ENCODE measurements at regions not wholly inside any gene's neighbourhood (a gene's known extent, or its start where the extent isn't known, plus 50 kb on each side); places are given as distances from the start of the nearest gene placed in this dataset.

DNA sequence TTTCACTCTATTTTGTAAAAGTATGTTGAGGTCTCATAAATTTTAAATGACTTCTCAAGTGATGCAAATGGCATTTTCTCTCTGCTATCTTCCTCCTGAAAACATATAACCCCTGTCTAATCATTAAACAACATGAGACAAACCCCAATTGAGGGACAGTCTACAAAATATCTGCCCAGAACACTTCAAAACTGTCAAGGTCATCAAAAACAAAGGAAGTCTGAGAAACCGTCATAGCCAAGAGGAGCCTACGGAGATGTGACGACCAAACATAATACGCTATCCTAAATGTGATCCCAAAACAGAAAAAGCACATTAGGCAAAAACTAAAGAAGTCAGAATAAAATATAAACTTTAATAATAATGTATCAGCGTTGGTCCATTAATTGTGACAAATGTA is 282.3 kb upstream of the SEMA3C start:
- Histone ChIP-seq H3K27me3 (ENCODE audit: insufficient read depth, low read length) (no peaks in the 10 kb centered on the region), H2AFZ (ENCODE audit: low read length) (no peak overlapping the region)

DNA sequence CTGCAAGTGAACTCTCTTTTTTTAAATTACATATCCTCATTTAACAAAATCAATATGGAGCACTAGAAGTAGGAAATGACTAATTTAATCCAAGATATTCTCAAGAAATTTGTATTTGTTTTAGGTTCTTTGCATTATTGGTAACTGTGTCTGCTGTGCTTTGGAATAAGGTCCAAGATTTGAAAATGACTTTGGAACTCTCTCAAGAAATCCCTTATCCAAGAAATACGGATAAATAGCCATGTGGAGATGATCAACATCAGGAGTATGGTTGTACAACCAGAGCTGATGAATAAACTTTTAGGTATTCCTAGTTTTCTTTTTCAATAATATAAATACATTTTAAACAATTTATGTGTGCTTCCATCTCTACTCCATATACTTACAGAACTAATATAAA is 279.9 kb upstream of the SEMA3C start:
- H3K9me3 ChIP-seq (ENCODE audit: low read length): no peaks in the 10 kb centered on the region
- H3K9me2 ChIP-seq (ENCODE audit: low read depth, low read length): no peaks in the 10 kb centered on the region
- no peaks in the 10 kb centered on the region for H3K36me3 ChIP-seq (ENCODE audit: insufficient read depth, low read length)
- no peak overlapping the region for H3K27ac ChIP-seq (ENCODE audit: low read depth, low read length, poor library complexity, severe bottlenecking)
- no peaks in the 10 kb centered on the region for H4K20me1 ChIP-seq (ENCODE audit: insufficient read depth, low read length)
- H3K79me2 ChIP-seq (ENCODE audit: insufficient read depth, low read length): no peaks in the 10 kb centered on the region
- no peaks in the 10 kb centered on the region for H3K4me1 ChIP-seq (ENCODE audit: insufficient read depth, low read length, severe bottlenecking)
- H2AFZ ChIP-seq (ENCODE audit: low read length): no peak overlapping the region
- no peak overlapping the region for H3K4me3 ChIP-seq (ENCODE audit: low read depth, low read length, poor library complexity, severe bottlenecking)
- no peak overlapping the region for H3K9ac ChIP-seq (ENCODE audit: low read length)
- no peaks in the 10 kb centered on the region for H3F3A ChIP-seq (ENCODE audit: insufficient read depth, low read length)
- no peaks in the 10 kb centered on the region for H3K27me3 ChIP-seq (ENCODE audit: insufficient read depth, low read length)
- H3K4me2 ChIP-seq (ENCODE audit: low read length): no peak overlapping the region
- TF ChIP-seq, protein P1, sequence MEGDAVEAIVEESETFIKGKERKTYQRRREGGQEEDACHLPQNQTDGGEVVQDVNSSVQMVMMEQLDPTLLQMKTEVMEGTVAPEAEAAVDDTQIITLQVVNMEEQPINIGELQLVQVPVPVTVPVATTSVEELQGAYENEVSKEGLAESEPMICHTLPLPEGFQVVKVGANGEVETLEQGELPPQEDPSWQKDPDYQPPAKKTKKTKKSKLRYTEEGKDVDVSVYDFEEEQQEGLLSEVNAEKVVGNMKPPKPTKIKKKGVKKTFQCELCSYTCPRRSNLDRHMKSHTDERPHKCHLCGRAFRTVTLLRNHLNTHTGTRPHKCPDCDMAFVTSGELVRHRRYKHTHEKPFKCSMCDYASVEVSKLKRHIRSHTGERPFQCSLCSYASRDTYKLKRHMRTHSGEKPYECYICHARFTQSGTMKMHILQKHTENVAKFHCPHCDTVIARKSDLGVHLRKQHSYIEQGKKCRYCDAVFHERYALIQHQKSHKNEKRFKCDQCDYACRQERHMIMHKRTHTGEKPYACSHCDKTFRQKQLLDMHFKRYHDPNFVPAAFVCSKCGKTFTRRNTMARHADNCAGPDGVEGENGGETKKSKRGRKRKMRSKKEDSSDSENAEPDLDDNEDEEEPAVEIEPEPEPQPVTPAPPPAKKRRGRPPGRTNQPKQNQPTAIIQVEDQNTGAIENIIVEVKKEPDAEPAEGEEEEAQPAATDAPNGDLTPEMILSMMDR (IDR thresholded peaks at IDR 0.05; ENCODE audit: low read length): no peak
- no peak for TF ChIP-seq EZH2 (IDR thresholded peaks at IDR 0.05; ENCODE audit: borderline replicate concordance, low read length)

More for the DNA sequence above, 282.3 kb upstream of the SEMA3C start:
- Histone ChIP-seq H3K4me2 (ENCODE audit: low read length) (no peak overlapping the region), H3K36me3 (ENCODE audit: insufficient read depth, low read length) (no peaks in the 10 kb centered on the region), H4K20me1 (ENCODE audit: insufficient read depth, low read length) (no peaks in the 10 kb centered on the region), H3K9me2 (ENCODE audit: low read depth, low read length) (no peaks in the 10 kb centered on the region), H3K9ac (ENCODE audit: low read length) (no peak overlapping the region), H3K4me3 (ENCODE audit: low read depth, low read length, poor library complexity, severe bottlenecking) (no peak overlapping the region), H3F3A (ENCODE audit: insufficient read depth, low read length) (no peaks in the 10 kb centered on the region), H3K27ac (ENCODE audit: low read depth, low read length, poor library complexity, severe bottlenecking) (no peak overlapping the region), H3K79me2 (ENCODE audit: insufficient read depth, low read length) (no peaks in the 10 kb centered on the region), H3K9me3 (ENCODE audit: low read length) (no peaks in the 10 kb centered on the region), H3K4me1 (ENCODE audit: insufficient read depth, low read length, severe bottlenecking) (no peaks in the 10 kb centered on the region)
- TF ChIP-seq, protein P1 (IDR thresholded peaks at IDR 0.05; ENCODE audit: low read length): no peak
- no peak for TF ChIP-seq EZH2 (IDR thresholded peaks at IDR 0.05; ENCODE audit: borderline replicate concordance, low read length)

DNA sequence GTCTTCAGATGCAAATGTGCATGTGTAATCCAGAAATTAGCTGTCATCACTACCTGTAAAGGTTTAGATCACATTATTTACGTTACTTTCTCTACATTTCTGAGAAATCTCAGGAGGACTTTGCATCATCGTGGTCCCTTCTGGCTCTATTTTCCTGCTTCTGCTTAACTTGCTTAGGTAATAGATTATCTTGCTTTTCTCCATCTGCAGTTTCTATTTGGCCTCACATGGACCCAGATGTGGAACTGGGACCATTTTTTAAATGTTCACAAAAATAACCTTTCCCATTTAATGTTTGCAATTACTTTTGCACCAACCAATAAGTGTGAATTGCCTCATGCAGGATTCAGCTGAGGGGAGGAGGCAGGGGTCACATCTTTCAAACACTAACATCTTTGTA is 278.4 kb upstream of the SEMA3C start:
- H3K9ac ChIP-seq (ENCODE audit: low read length): no peak overlapping the region

More for the DNA sequence above, 278.4 kb upstream of the SEMA3C start:
- Histone ChIP-seq H3K4me3 (ENCODE audit: low read depth, low read length, poor library complexity, severe bottlenecking) (no peak overlapping the region), H3K4me1 (ENCODE audit: insufficient read depth, low read length, severe bottlenecking) (no peaks in the 10 kb centered on the region), H3K9me3 (ENCODE audit: low read length) (no peaks in the 10 kb centered on the region), H3K27ac (ENCODE audit: low read depth, low read length, poor library complexity, severe bottlenecking) (no peak overlapping the region), H3K36me3 (ENCODE audit: insufficient read depth, low read length) (no peaks in the 10 kb centered on the region), H3K27me3 (ENCODE audit: insufficient read depth, low read length) (no peaks in the 10 kb centered on the region), H3K9me2 (ENCODE audit: low read depth, low read length) (no peaks in the 10 kb centered on the region), H3K4me2 (ENCODE audit: low read length) (no peak overlapping the region), H3F3A (ENCODE audit: insufficient read depth, low read length) (no peaks in the 10 kb centered on the region), H3K79me2 (ENCODE audit: insufficient read depth, low read length) (no peaks in the 10 kb centered on the region), H4K20me1 (ENCODE audit: insufficient read depth, low read length) (no peaks in the 10 kb centered on the region), H2AFZ (ENCODE audit: low read length) (no peak overlapping the region)
- TF ChIP-seq EZH2 (IDR thresholded peaks at IDR 0.05; ENCODE audit: borderline replicate concordance, low read length): no peak
- TF ChIP-seq, protein P1 (IDR thresholded peaks at IDR 0.05; ENCODE audit: low read length): no peak

Data from OCI-LY1 (cell line).